ENCODE measurements at regions not wholly inside any gene's neighbourhood (a gene's known extent, or its start where the extent isn't known, plus 50 kb on each side); places are given as distances from the start of the nearest gene placed in this dataset.

DNA sequence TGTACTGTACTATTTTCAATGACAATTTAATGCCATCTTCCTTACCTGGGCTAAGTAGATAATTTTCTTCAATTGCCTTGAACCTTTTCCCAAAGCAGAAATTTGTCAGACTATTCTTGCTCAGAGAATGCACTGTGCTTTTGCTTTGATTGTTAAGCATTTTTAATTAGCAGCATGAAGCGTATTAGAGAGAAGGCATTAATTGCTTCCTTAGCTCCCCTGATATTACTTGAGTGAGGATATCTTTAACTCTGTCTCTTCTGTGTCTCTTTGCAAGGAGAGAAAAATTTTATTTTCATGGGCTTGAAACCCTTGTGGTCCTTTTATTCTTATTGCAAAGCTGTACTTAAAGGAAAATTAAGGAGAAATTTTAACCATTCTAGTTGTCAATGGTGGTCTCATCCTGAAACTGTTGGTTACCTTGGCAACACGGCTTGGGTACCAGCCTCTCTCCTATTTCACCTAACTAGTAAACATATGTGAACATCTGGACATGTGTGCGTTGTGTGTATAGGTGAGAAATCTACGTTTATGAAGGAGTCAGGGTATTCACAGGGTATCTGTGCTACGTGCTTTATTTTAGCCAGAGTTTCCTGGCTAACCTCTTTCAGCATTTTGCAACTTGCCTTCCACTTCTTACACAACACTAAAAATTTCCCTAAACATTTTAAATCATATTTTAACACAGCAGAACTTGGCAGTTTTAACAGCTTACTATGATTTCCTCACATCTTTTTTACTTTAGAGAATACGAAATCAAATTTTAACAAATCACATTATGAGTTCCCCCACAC lies 225.5 kb downstream of the KLF5 start:
- TF ChIP-seq, protein P1, sequence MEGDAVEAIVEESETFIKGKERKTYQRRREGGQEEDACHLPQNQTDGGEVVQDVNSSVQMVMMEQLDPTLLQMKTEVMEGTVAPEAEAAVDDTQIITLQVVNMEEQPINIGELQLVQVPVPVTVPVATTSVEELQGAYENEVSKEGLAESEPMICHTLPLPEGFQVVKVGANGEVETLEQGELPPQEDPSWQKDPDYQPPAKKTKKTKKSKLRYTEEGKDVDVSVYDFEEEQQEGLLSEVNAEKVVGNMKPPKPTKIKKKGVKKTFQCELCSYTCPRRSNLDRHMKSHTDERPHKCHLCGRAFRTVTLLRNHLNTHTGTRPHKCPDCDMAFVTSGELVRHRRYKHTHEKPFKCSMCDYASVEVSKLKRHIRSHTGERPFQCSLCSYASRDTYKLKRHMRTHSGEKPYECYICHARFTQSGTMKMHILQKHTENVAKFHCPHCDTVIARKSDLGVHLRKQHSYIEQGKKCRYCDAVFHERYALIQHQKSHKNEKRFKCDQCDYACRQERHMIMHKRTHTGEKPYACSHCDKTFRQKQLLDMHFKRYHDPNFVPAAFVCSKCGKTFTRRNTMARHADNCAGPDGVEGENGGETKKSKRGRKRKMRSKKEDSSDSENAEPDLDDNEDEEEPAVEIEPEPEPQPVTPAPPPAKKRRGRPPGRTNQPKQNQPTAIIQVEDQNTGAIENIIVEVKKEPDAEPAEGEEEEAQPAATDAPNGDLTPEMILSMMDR (conservative IDR thresholded peaks at IDR 0.05; ENCODE audit: low read length): no peak
- no peak for TF ChIP-seq EZH2phosphoT487 (IDR thresholded peaks at IDR 0.05; ENCODE audit: borderline replicate concordance, low read depth, low read length)
- no TSS peak for BruUV-seq (replicated peaks)
- DNase-seq (ENCODE audit: low spot score): no peak
- ChIA-PET POLR2A (no interaction called here), CTCF (ENCODE audit: unreplicated experiment) (no interaction called here)
- Histone ChIP-seq H3K9me3 (ENCODE audit: low read length) (no peaks in the 10 kb centered on the region), H3K9me2 (ENCODE audit: insufficient read depth, low read length) (no peaks in the 10 kb centered on the region), H3K4me2 (ENCODE audit: low read length) (no peak overlapping the region), H2AFZ (ENCODE audit: low read length) (no peak overlapping the region), H3K79me2 (ENCODE audit: insufficient read depth, low read depth, low read length) (no peaks in the 10 kb centered on the region), H3K4me1 (ENCODE audit: insufficient read depth, low read length, poor library complexity, severe bottlenecking) (no peaks in the 10 kb centered on the region), H3K4me3 (ENCODE audit: low read depth, low read length, poor library complexity, severe bottlenecking) (no peak overlapping the region), H3K27ac (ENCODE audit: low read depth, low read length, poor library complexity, severe bottlenecking) (no peak overlapping the region), H4K20me1 (ENCODE audit: insufficient read depth, low read length) (no peaks in the 10 kb centered on the region), H3K36me3 (ENCODE audit: insufficient read depth, low read length) (no peaks in the 10 kb centered on the region)
- intact Hi-C loops (cut with micrococcal nuclease; ENCODE audit: unreplicated experiment): no loop called here

- no peak overlapping the region for H3K4me3 ChIP-seq (ENCODE audit: low read depth, low read length, poor library complexity, severe bottlenecking)
- no TSS peak for BruUV-seq (replicated peaks)
- no peaks in the 10 kb centered on the region for H3K9me2 ChIP-seq (ENCODE audit: insufficient read depth, low read length)
- H3K36me3 ChIP-seq (ENCODE audit: insufficient read depth, low read length): no peaks in the 10 kb centered on the region
- CTCF ChIA-PET (ENCODE audit: unreplicated experiment): no interaction called here
- no peaks in the 10 kb centered on the region for H3K79me2 ChIP-seq (ENCODE audit: insufficient read depth, low read depth, low read length)
- TF ChIP-seq EZH2phosphoT487 (IDR thresholded peaks at IDR 0.05; ENCODE audit: borderline replicate concordance, low read depth, low read length): no peak
- TF ChIP-seq, protein P1 (conservative IDR thresholded peaks at IDR 0.05; ENCODE audit: low read length): no peak
- intact Hi-C loops (cut with micrococcal nuclease; ENCODE audit: unreplicated experiment): no loop called here
- no peak overlapping the region for H3K27ac ChIP-seq (ENCODE audit: low read depth, low read length, poor library complexity, severe bottlenecking)
- H3K4me1 ChIP-seq (ENCODE audit: insufficient read depth, low read length, poor library complexity, severe bottlenecking): no peaks in the 10 kb centered on the region
- no peaks in the 10 kb centered on the region for H4K20me1 ChIP-seq (ENCODE audit: insufficient read depth, low read length)
- H3K9me3 ChIP-seq (ENCODE audit: low read length): no peaks in the 10 kb centered on the region
- no peak overlapping the region for H3K4me2 ChIP-seq (ENCODE audit: low read length)
- DNase-seq (ENCODE audit: low spot score): no peak
- no peak overlapping the region for H2AFZ ChIP-seq (ENCODE audit: low read length)
- POLR2A ChIA-PET: no interaction called here
Measured at GRCh38 chr13:73283636-73284035, 224.8 kb downstream of the KLF5 start.

DNA sequence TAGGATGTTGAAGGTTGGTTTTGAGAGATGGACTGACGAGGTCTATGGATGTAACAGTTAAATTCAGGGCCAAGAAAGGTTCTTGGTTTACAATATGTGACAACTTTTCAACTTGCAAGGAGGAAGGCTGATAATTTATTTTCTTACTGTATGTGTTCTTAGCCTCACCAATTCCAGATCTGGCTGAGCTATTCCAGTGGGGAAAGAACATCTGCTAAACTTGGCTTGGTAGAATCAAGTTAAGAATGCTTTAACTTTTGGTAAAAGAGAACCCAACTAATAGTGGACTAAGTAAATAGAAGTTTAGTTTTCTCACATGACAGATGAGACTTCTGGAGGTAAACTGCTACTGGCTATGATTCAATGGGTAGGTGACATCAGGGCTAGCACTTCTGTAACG lies 222.9 kb downstream of the KLF5 start:
- no peaks in the 10 kb centered on the region for H3K9me3 ChIP-seq (ENCODE audit: low read length)
- no peak overlapping the region for H3K4me3 ChIP-seq (ENCODE audit: low read depth, low read length, poor library complexity, severe bottlenecking)
- H3K9me2 ChIP-seq (ENCODE audit: insufficient read depth, low read length): no peaks in the 10 kb centered on the region
- POLR2A ChIA-PET: interaction anchor here (0.6 to 1.0 kb wide), 2 partner anchors 10 to 50 kb away, joined by 5 read pairs; no protein-coding TSS in a partner anchor
- DNase-seq (ENCODE audit: low spot score): no peak
- intact Hi-C loops (cut with micrococcal nuclease; ENCODE audit: unreplicated experiment): no loop called here
- BruUV-seq (replicated peaks): no TSS peak
- no peak overlapping the region for H3K27ac ChIP-seq (ENCODE audit: low read depth, low read length, poor library complexity, severe bottlenecking)
- TF ChIP-seq EZH2phosphoT487 (IDR thresholded peaks at IDR 0.05; ENCODE audit: borderline replicate concordance, low read depth, low read length): no peak
- TF ChIP-seq, protein P1 (conservative IDR thresholded peaks at IDR 0.05; ENCODE audit: low read length): no peak
- CTCF ChIA-PET (ENCODE audit: unreplicated experiment): no interaction called here
- no peaks in the 10 kb centered on the region for H3K4me1 ChIP-seq (ENCODE audit: insufficient read depth, low read length, poor library complexity, severe bottlenecking)
- H3K36me3 ChIP-seq (ENCODE audit: insufficient read depth, low read length): no peaks in the 10 kb centered on the region
- no peak overlapping the region for H3K4me2 ChIP-seq (ENCODE audit: low read length)
- no peak overlapping the region for H2AFZ ChIP-seq (ENCODE audit: low read length)
- no peaks in the 10 kb centered on the region for H4K20me1 ChIP-seq (ENCODE audit: insufficient read depth, low read length)
- H3K79me2 ChIP-seq (ENCODE audit: insufficient read depth, low read depth, low read length): no peaks in the 10 kb centered on the region
